ENCODE measurements at regions not wholly inside any gene's neighbourhood (a gene's known extent, or its start where the extent isn't known, plus 50 kb on each side); places are given as distances from the start of the nearest gene placed in this dataset.
"Not testable (repeated sequence)": the region's sequence is repeated elsewhere in the genome, so short reads cannot be mapped to it uniquely, and the experiment has no call there.

GRCh38 chr9:100794738-100795269 is 216.9 kb downstream of the CAVIN4 start:
- no peak for DNase-seq (ENCODE audit: low read depth in 3 of 3, low spot score in 1 of 3)

- DNase-seq (ENCODE audit: low read depth in 3 of 3, low spot score in 1 of 3): no peak
Observed at GRCh38 chr9:100803956-100804355, 224.6 kb upstream of the PLPPR1 start.

DNA sequence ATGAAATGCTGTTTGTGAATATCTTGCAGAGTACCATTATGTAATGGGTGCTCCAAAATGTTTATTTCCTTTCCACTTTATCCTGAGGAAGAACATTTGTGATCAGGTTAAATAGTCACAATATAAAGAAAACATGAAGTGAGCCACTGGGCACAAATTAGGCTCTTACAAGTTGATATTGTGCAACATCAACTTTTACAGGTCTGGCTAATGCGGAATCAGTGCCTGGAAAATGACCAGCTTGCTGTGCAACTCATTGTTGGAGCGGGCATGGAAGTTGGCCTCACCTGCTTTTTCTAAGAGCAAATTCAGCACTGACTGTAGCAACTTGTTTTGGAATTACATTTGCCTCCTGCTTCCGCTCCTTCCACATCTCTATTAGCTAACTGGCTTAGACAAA is 216.9 kb upstream of the PLPPR1 start:
- no peak for DNase-seq (ENCODE audit: low read depth in 3 of 3, low spot score in 1 of 3)

DNA sequence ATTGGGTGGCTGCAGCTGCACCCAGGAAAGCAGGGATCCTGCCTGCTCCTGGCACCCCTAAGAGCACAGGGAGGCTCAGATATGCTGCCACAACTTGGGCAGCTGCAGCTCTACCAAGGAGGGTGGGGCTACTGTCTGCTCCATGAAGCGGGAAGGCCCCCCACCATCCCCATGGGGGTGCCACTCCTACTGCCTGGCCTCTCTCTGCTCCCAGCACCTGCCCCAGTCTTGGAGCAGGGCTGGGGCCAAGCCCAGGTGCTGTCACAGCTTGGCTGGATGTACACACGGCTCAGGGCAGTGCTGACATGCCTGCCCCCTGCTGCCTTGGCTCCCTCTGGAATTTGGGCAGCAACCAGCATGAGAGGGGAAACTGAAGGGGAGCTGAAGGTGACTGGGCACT is 214.7 kb upstream of the PLPPR1 start:
- no peak for DNase-seq (ENCODE audit: low read depth in 3 of 3, low spot score in 1 of 3)

GRCh38 chr9:100819980-100820379 is 208.5 kb upstream of the PLPPR1 start:
- DNase-seq (ENCODE audit: low read depth in 3 of 3, low spot score in 1 of 3): no peak

GRCh38 chr9:100833035-100833434 is 195.5 kb upstream of the PLPPR1 start:
- DNase-seq (ENCODE audit: low read depth in 3 of 3, low spot score in 1 of 3): not testable (repeated sequence)

- DNase-seq (ENCODE audit: low read depth in 3 of 3, low spot score in 1 of 3): no peak
Observed at GRCh38 chr9:100838857-100839256, 189.7 kb upstream of the PLPPR1 start.

- no peak for DNase-seq (ENCODE audit: low read depth in 3 of 3, low spot score in 1 of 3)
Observed at GRCh38 chr9:100848726-100849125, 179.8 kb upstream of the PLPPR1 start.

- DNase-seq (ENCODE audit: low read depth in 3 of 3, low spot score in 1 of 3): no peak
Observed at GRCh38 chr9:100852088-100852487, 176.4 kb upstream of the PLPPR1 start.

DNA sequence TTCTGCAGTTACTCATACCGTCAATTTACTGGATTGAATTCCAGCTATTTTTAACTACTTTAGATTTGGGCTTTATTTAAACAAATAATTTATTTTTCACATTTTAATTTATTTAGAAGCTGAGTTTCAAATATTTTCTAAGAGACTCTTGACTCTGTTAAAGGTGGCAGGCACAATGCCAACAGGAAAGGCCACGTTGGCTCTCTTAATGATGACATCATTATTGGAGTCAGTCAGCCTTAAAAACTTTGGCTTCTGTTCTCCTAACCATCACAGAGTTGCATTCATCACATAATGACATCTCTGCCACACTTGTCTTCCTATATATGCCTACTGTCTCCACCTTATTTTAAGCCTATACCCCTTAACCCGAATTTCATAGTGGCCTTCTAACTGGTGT is 172.3 kb upstream of the PLPPR1 start:
- no peak for DNase-seq (ENCODE audit: low read depth in 3 of 3, low spot score in 1 of 3)

GRCh38 chr9:100865111-100865510 is 163.4 kb upstream of the PLPPR1 start:
- DNase-seq (ENCODE audit: low read depth in 3 of 3, low spot score in 1 of 3): no peak

DNA sequence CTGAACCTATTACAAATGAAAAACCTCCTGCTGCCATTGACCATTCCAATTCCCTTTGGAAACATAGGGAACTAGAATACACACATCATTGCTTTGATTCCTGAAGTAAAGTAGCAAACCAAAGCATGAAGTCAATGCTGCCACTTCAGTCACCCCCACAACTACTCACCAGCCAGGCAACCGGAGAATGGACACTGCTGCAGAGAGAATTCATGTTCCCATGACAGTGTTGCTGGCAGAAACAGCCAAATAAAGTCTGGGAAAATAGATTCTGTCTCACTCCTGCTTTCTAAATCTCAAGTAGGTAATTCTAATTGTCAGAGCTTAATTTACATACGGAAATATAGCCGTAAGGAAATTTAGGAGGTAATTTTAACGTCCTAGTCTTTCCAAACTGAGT is 162.9 kb upstream of the PLPPR1 start:
- DNase-seq (ENCODE audit: low read depth in 3 of 3, low spot score in 1 of 3): no peak

DNA sequence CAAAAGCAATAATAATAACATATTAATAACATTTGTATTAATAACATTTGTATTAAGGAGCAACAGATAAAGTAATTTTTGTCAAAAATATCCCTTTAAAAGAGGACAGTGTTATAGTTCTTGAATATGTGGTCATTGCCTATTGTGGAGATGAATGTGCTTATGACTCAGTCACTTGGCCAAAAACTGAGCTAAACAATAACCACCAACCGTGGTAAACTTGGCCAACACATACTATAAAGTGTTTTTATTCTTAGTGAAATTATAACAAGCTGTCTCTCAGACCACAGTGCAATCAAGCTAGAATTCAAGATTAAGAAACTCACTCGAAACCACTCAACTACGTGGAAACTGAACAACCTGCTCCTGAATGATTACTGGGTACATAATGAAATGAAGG is 159.2 kb upstream of the PLPPR1 start:
- DNase-seq (ENCODE audit: low read depth in 3 of 3, low spot score in 1 of 3): no peak

- DNase-seq (ENCODE audit: low read depth in 3 of 3, low spot score in 1 of 3): no peak
Observed at GRCh38 chr9:100879884-100880283, 148.6 kb upstream of the PLPPR1 start.

DNA sequence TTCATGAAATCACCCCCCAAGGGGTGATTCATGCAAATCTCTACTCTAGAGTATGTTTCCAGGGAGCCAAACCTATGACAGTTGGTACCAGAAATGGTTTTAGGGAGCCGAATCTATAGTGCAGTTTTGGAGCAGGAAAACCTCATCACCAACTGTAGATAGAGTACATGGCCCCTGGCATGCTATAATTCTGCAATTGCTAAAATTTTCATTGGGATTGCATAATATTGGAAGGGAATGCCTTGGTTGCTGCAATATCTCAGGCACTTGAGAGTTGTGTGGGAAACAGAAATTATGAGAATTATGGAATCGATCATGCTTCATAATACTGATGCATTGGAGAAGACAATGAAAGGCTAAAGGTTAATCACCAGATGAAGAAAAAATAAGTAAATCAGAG is 148.2 kb upstream of the PLPPR1 start:
- no peak for DNase-seq (ENCODE audit: low read depth in 3 of 3, low spot score in 1 of 3)

- DNase-seq (ENCODE audit: low read depth in 3 of 3, low spot score in 1 of 3): no peak
Observed at GRCh38 chr9:100884518-100884917, 144.0 kb upstream of the PLPPR1 start.

GRCh38 chr9:100890321-100890720 is 138.2 kb upstream of the PLPPR1 start:
- no peak for DNase-seq (ENCODE audit: low read depth in 3 of 3, low spot score in 1 of 3)

DNA sequence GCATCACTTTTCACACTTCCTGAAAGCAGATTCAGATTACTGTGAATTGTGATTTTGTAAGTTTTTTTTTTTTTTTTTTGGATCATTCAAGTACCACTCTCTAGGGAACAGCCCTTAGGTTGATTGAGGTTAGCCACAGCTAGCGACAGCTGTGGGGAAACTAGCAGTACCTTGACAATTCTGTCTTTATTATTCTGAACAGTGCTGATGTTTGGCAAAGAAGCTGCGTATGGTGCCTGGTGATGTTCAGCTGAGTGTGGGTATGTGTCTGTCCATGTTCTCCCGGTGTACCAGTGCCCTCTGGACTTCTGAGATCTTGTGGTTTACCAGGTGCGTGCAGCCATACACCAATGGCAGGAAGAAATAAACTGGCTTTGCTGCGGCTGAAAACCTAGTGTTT is 117.3 kb upstream of the PLPPR1 start:
- no peak for DNase-seq (ENCODE audit: low read depth in 3 of 3, low spot score in 1 of 3)

DNA sequence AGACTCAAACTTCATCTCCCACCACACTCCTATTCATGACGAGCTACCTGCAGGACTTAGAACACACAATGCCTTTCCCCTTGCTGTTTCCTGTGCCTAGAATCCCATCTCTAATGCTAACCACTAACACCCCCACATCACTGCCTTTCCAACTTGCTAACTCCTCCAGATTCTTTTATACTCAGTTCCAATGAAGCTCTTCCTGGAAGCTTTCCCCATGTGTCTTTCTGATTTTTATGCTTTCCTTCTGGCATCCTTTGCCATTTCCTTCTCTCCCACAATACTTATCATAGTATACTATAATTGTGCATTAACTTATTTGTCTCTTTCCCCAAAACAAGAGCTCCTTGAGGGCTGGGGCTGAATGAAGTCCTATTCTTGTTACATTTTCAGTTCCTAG is 115.3 kb upstream of the PLPPR1 start:
- no peak for DNase-seq (ENCODE audit: low read depth in 3 of 3, low spot score in 1 of 3)

- no peak for DNase-seq (ENCODE audit: low read depth in 3 of 3, low spot score in 1 of 3)
Observed at GRCh38 chr9:100914266-100914665, 114.3 kb upstream of the PLPPR1 start.

- DNase-seq (ENCODE audit: low read depth in 3 of 3, low spot score in 1 of 3): no peak
Observed at GRCh38 chr9:100919506-100919905, 109.0 kb upstream of the PLPPR1 start.

DNA sequence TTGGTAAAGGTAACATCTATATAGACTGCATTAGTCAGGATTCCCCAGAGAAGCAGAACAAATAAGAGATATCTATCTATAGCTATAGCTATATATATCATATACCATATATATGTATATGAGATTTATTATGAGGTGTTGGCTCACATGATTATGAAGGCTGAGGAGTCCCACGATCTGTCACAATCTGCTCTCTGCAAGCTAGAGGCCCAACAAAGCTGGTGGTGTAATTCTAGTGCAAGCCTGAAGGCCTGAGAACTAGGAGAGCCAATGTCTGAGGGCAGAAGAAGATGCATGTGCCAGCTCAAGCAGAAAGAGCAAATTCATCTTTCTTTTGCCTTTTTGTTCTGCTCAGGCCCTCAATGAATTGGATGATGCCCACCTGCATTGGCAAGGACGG is 102.2 kb upstream of the PLPPR1 start:
- DNase-seq (ENCODE audit: low read depth in 3 of 3, low spot score in 1 of 3): no peak

DNA sequence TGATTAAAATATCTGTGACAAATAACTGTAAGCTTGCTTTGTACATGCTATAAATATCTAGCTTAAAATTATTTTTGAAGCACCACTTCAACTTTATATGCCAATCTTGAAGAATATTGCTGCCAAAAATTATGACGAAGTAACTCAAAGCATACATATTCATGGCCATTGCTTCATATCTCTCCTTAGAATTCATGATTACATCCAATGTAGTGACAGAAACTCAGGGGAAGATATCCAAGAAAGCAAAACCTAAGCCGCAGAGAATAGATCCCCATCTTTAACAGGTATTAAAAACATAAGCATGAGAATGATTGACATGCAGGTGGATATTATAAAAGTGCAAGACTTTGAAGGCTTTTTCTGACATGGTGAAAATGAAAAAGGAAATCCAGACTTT is 100.8 kb upstream of the PLPPR1 start:
- no peak for DNase-seq (ENCODE audit: low read depth in 3 of 3, low spot score in 1 of 3)

GRCh38 chr9:100933656-100934055 is 94.9 kb upstream of the PLPPR1 start:
- DNase-seq (ENCODE audit: low read depth in 3 of 3, low spot score in 1 of 3): no peak

Measured in stimulated activated CD4-positive, alpha-beta T cell treated with anti-CD3 and anti-CD28 coated beads, TNF-alpha, amount 100 ng/mL, for 1 hour (primary cell).